ENCODE measurements at regions not wholly inside any gene's neighbourhood (a gene's known extent, or its start where the extent isn't known, plus 50 kb on each side); places are given as distances from the start of the nearest gene placed in this dataset.

GRCh38 chrX:129077424-129078170 is 445.7 kb downstream of the SMARCA1 start:
- Mint-ChIP-seq H3K9me3 (ENCODE audit: insufficient read depth) (no peaks in the 10 kb centered on the region), H3K27ac (no peak overlapping the region), H3K4me1 (no peaks in the 10 kb centered on the region), H3K27me3 (no peaks in the 10 kb centered on the region), H3K4me3 (no peak overlapping the region)
- no CpG with 5 or more reads among the region's 3 CpGs for WGBS (ENCODE audit: insufficient coverage)
- intact Hi-C loops (cut with micrococcal nuclease): no loop called here
- H3K36me3 ChIP-seq (replicated peaks in 1 of 2; ENCODE audit: control extremely low read depth in 1 of 2, control insufficient read depth in 1 of 2, extremely low read depth in 1 of 2, insufficient read depth in 2 of 2, low read length in 1 of 2): no peaks in the 10 kb centered on the region
- no peak overlapping the region for H3K4me2 ChIP-seq (replicated peaks; ENCODE audit: low read depth, low read length, poor library complexity, severe bottlenecking)
- ATAC-seq (ENCODE audit: low read depth): no peak
- no peak overlapping the region for H2AFZ ChIP-seq (ENCODE audit: insufficient read depth, low read depth, low read length, poor library complexity, severe bottlenecking)
- no peaks in the 10 kb centered on the region for H4K20me1 ChIP-seq (ENCODE audit: control insufficient read depth, insufficient read depth, low read length, poor library complexity, severe bottlenecking)
- peaks cover 0 to 2% (median 0%) of the 10 kb centered on the region in 3 donors for H3K9me3 ChIP-seq (ENCODE audit: control extremely low read depth in 1 of 3, control insufficient read depth in 2 of 3, insufficient read depth in 1 of 3, low read length in 2 of 3)
- H3K27me3 ChIP-seq (replicated peaks in 1 of 4; ENCODE audit: control extremely low read depth in 1 of 4, control insufficient read depth in 3 of 4, insufficient read depth in 4 of 4, low read length in 3 of 4): no peaks in the 10 kb centered on the region
- ChIA-PET POLR2A (no interaction called here), CTCF (no interaction called here)
- no peak for TF ChIP-seq CTCF (IDR thresholded peaks at IDR 0.05)
- no peaks in the 10 kb centered on the region for H3K79me2 ChIP-seq (ENCODE audit: control insufficient read depth, insufficient read depth, low read length)
- no peak overlapping the region for H3K4me3 ChIP-seq (ENCODE audit: control extremely low read depth in 1 of 5, extremely low read depth in 1 of 5, insufficient read depth in 1 of 5, low read depth in 2 of 5, low read length in 4 of 5)
- no peak overlapping the region for H3K9ac ChIP-seq (ENCODE audit: low read length)
- H3K4me1 ChIP-seq (ENCODE audit: control insufficient read depth in 2 of 2, insufficient read depth in 2 of 2, low read length in 2 of 2): no peaks in the 10 kb centered on the region
- no peak for DNase-seq
- H3K27ac ChIP-seq (ENCODE audit: low read length in 2 of 2): no peak overlapping the region

- H3K4me3 Mint-ChIP-seq: no peak overlapping the region
- no peak overlapping the region for H3K9ac ChIP-seq (ENCODE audit: low read length)
- CTCF ChIA-PET: no interaction called here
- no peaks in the 10 kb centered on the region for H3K79me2 ChIP-seq (ENCODE audit: control insufficient read depth, insufficient read depth, low read length)
- POLR2A ChIA-PET: no interaction called here
- no peaks in the 10 kb centered on the region for H3K36me3 ChIP-seq (replicated peaks in 1 of 2; ENCODE audit: control extremely low read depth in 1 of 2, control insufficient read depth in 1 of 2, extremely low read depth in 1 of 2, insufficient read depth in 2 of 2, low read length in 1 of 2)
- no peak overlapping the region for H3K27ac Mint-ChIP-seq
- TF ChIP-seq EZH2 (IDR thresholded peaks at IDR 0.05; ENCODE audit: borderline replicate concordance, insufficient read depth, low read depth, low read length, poor library complexity, severe bottlenecking) (no peak), CTCF (IDR thresholded peaks at IDR 0.05) (no peak)
- WGBS (ENCODE audit: insufficient coverage): no CpG with 5 or more reads among the region's 2 CpGs
- no peak overlapping the region for H3K27ac ChIP-seq (ENCODE audit: low read length in 2 of 2)
- intact Hi-C loops (cut with micrococcal nuclease): no loop called here
- no peaks in the 10 kb centered on the region for H3K4me1 ChIP-seq (ENCODE audit: control insufficient read depth in 2 of 2, insufficient read depth in 2 of 2, low read length in 2 of 2)
- no peaks in the 10 kb centered on the region for H3K4me1 Mint-ChIP-seq
- no peaks in the 10 kb centered on the region for H4K20me1 ChIP-seq (ENCODE audit: control insufficient read depth, insufficient read depth, low read length, poor library complexity, severe bottlenecking)
- ATAC-seq (ENCODE audit: low read depth): no peak
- H3K9me3 Mint-ChIP-seq (ENCODE audit: insufficient read depth): no peaks in the 10 kb centered on the region
- no peaks in the 10 kb centered on the region for H3K9me3 ChIP-seq (ENCODE audit: control extremely low read depth in 1 of 3, control insufficient read depth in 2 of 3, insufficient read depth in 1 of 3, low read length in 2 of 3)
- H3K27me3 ChIP-seq (replicated peaks in 1 of 4; ENCODE audit: control extremely low read depth in 1 of 4, control insufficient read depth in 3 of 4, insufficient read depth in 4 of 4, low read length in 3 of 4): no peaks in the 10 kb centered on the region
- no peak overlapping the region for H3K4me2 ChIP-seq (replicated peaks; ENCODE audit: low read depth, low read length, poor library complexity, severe bottlenecking)
- H3K4me3 ChIP-seq (ENCODE audit: control extremely low read depth in 1 of 5, extremely low read depth in 1 of 5, insufficient read depth in 1 of 5, low read depth in 2 of 5, low read length in 4 of 5): no peak overlapping the region
- H2AFZ ChIP-seq (ENCODE audit: insufficient read depth, low read depth, low read length, poor library complexity, severe bottlenecking): no peak overlapping the region
- DNase-seq: no peak
- no peaks in the 10 kb centered on the region for H3K27me3 Mint-ChIP-seq
Observed at GRCh38 chrX:129071390-129071789, 451.9 kb downstream of the SMARCA1 start.
